Omental fat pad (tissue), 3 donors: ENCODE measurements at regions not wholly inside any gene's neighbourhood (a gene's known extent, or its start where the extent isn't known, plus 50 kb on each side); places are given as distances from the start of the nearest gene placed in this dataset.

Source experiments
- ATAC-seq: fragments of 150-250 bp; one replicate; pipeline ENCODE4 v1.9.1; 2016; ENCODE audit warnings: mild to moderate bottlenecking, moderate library complexity; ENCODE audit not compliant: low FRiP score
- DNase-seq: peaks from one replicate; pipeline ENCODE4 v3.0.0-alpha.2; 2019; ENCODE audit warnings: low spot score
- TF ChIP-seq, protein P1 (sequence below), 3 donors: fragments of 450-650 bp; IDR thresholded peaks; one replicate each; pipeline ENCODE4 v1.5.1; 2016 to 2017; ENCODE audit warnings: antibody characterized with exemption in 3 of 3, mild to moderate bottlenecking in 3 of 3, moderate library complexity in 2 of 3

- TF ChIP-seq, protein P1, sequence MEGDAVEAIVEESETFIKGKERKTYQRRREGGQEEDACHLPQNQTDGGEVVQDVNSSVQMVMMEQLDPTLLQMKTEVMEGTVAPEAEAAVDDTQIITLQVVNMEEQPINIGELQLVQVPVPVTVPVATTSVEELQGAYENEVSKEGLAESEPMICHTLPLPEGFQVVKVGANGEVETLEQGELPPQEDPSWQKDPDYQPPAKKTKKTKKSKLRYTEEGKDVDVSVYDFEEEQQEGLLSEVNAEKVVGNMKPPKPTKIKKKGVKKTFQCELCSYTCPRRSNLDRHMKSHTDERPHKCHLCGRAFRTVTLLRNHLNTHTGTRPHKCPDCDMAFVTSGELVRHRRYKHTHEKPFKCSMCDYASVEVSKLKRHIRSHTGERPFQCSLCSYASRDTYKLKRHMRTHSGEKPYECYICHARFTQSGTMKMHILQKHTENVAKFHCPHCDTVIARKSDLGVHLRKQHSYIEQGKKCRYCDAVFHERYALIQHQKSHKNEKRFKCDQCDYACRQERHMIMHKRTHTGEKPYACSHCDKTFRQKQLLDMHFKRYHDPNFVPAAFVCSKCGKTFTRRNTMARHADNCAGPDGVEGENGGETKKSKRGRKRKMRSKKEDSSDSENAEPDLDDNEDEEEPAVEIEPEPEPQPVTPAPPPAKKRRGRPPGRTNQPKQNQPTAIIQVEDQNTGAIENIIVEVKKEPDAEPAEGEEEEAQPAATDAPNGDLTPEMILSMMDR (IDR thresholded peaks at IDR 0.05), result no peak
- DNase-seq, result no peak
- ATAC-seq, result no peak
Measured at GRCh38 chr2:139790807-139791752, 1010.9 kb upstream of the NXPH2 start.

GRCh38 chr2:139790136-139790535, 1009.9 kb upstream of the NXPH2 start:
- DNase-seq, result no peak
- TF ChIP-seq, protein P1 (IDR thresholded peaks at IDR 0.05), result no peak
- no peak for ATAC-seq

DNA sequence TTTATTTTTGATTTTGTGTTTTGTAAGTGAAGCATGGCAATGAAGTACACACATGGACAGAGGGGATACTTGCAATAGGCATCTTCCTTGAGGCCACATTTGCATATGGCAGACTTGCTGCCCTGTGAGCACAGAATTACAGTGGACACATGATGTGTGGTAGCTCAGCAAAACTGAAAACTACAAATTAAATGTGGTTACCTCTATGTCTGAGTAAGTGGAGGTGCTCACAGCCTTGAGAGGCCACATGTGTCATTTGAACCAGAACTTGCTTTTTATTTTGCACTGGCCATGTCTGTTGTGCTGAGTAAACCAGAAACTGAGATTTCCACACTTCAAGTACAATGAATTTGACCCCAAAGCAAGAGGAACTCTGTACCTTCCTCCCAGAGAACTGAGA, 998.5 kb upstream of the NXPH2 start:
- DNase-seq (no peak), ATAC-seq (no peak)
- TF ChIP-seq, protein P1 (IDR thresholded peaks at IDR 0.05), result no peak

DNA sequence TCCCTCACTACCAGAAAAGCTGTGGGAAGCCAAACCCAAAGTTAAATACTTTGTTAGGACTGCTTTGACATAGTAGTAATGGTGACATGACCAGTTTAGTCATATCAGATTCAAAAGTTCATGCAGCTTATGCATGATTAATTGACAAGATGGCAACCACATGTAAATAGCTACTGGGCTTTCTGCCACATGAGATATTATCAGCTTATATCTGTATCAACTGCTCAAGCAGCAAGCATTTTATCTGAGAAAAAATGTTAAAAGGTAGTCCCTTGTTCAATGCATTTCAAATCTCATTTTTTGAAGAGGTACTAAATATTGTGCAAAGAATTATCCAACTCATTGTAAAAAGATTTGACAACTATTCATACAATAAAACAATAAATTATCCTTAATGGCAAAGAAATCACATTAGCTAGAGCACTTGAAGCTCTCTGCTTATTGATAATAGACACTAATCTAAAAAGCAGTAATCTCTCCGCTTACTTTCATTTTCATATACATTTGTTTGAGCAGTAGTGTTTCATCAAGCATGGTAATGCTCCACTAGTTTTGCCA, 993.6 kb upstream of the NXPH2 start:
- no peak for DNase-seq
- TF ChIP-seq, protein P1 (IDR thresholded peaks at IDR 0.05), result no peak
- ATAC-seq, result no peak

DNA sequence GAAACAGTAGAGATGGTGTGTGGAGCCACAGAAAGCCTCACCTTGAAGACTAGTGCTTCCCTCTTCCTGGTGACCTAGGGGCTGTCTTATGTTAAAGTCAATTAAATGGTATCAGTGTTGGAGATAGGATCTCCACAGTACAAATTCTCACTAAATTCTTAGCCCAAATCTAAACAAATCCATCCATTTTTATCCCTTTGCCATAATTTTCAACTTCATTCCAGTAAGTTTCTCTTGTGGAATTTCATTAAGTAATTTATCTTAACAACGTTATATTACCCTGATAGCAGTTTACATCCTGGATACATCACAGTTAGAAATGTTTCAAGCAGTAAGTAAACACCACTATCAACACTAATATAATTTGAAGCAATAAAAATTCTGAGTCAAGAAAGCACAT, 989.4 kb upstream of the NXPH2 start:
- DNase-seq, result no peak
- ATAC-seq, result no peak
- TF ChIP-seq, protein P1 (IDR thresholded peaks at IDR 0.05), result no peak

- TF ChIP-seq, protein P1 (IDR thresholded peaks at IDR 0.05), result no peak
- ATAC-seq (no peak), DNase-seq (no peak)
Measured at GRCh38 chr2:139763705-139764104, 983.5 kb upstream of the NXPH2 start.
